Smooth muscle cell (in vitro differentiated cells): ENCODE measurements at regions not wholly inside any gene's neighbourhood (a gene's known extent, or its start where the extent isn't known, plus 50 kb on each side); places are given as distances from the start of the nearest gene placed in this dataset.

Source experiments
- DNase-seq: peaks from one replicate; lab custom pipeline; 2025; ENCODE audit not compliant: unreplicated experiment; lab: John Stamatoyannopoulos, UW
- H2AFZ ChIP-seq: fragments of 200-600 bp; sonication (generic); 2 replicates; pipeline ENCODE4 v1.6.0; 2016; ENCODE audit warnings: antibody characterized with exemption, low read depth, mild to moderate bottlenecking
- H3F3A ChIP-seq: fragments of 200-600 bp; sonication (generic); 2 replicates; pipeline ENCODE4 v1.6.0; 2017; ENCODE audit warnings: antibody characterized with exemption, low read depth
- H3K27ac ChIP-seq: fragments of 200-600 bp; sonication (generic); 2 replicates; pipeline ENCODE4 v1.5.1; 2016; ENCODE audit warnings: low read depth, mild to moderate bottlenecking
- H3K27me3 ChIP-seq: fragments of 200-600 bp; sonication (generic); 2 replicates; pipeline ENCODE4 v1.6.1; 2016; ENCODE audit warnings: low read depth, mild to moderate bottlenecking
- H3K36me3 ChIP-seq: fragments of 200-600 bp; sonication (generic); 2 replicates; pipeline ENCODE4 v1.5.1; 2016; ENCODE audit warnings: low read depth
- H3K4me1 ChIP-seq: fragments of 200-600 bp; sonication (generic); 2 replicates; pipeline ENCODE4 v1.5.1; 2016; ENCODE audit warnings: low read depth
- H3K4me2 ChIP-seq: fragments of 200-600 bp; sonication (generic); 2 replicates; pipeline ENCODE4 v1.6.0; 2016; ENCODE audit warnings: mild to moderate bottlenecking
- H3K4me3 ChIP-seq: fragments of 200-600 bp; sonication (generic); 2 replicates; pipeline ENCODE4 v1.5.1; 2016; ENCODE audit warnings: mild to moderate bottlenecking
- H3K79me2 ChIP-seq: fragments of 200-600 bp; sonication (generic); 2 replicates; pipeline ENCODE4 v1.6.0; 2016; ENCODE audit warnings: low read depth, mild to moderate bottlenecking
- H3K9ac ChIP-seq: fragments of 200-600 bp; sonication (generic); 2 replicates; pipeline ENCODE4 v1.6.0; 2016; ENCODE audit warnings: low read depth
- H3K9me3 ChIP-seq: fragments of 200-600 bp; sonication (generic); replicated peaks from 2 replicates; pipeline ENCODE4 v1.5.1; 2016; ENCODE audit warnings: low read depth
- H4K20me1 ChIP-seq: fragments of 200-600 bp; sonication (generic); 2 replicates; pipeline ENCODE4 v1.6.0; 2016; ENCODE audit warnings: low read depth
- WGBS: methylation state at CpG from one replicate; pipeline ENCODE4 v1.1.7; 2016; ENCODE audit warnings: low lambda C conversion rate; 5-methylcytosine and 5-hydroxymethylcytosine counted together
- TF ChIP-seq, protein P1 (sequence below): fragments of 200-600 bp; sonication (generic); IDR thresholded peaks from 2 replicates; pipeline ENCODE4 v1.5.1; 2017; ENCODE audit warnings: borderline replicate concordance, mild to moderate bottlenecking, antibody characterized with exemption; ENCODE audit not compliant: insufficient read depth, poor library complexity, severe bottlenecking

GRCh38 chr7:53657586-53657985 lies 622.2 kb downstream of the POM121L12 start:
- H3F3A ChIP-seq = no peaks in the 10 kb centered on the region
- H3K79me2 ChIP-seq = no peaks in the 10 kb centered on the region
- TF ChIP-seq, protein P1, sequence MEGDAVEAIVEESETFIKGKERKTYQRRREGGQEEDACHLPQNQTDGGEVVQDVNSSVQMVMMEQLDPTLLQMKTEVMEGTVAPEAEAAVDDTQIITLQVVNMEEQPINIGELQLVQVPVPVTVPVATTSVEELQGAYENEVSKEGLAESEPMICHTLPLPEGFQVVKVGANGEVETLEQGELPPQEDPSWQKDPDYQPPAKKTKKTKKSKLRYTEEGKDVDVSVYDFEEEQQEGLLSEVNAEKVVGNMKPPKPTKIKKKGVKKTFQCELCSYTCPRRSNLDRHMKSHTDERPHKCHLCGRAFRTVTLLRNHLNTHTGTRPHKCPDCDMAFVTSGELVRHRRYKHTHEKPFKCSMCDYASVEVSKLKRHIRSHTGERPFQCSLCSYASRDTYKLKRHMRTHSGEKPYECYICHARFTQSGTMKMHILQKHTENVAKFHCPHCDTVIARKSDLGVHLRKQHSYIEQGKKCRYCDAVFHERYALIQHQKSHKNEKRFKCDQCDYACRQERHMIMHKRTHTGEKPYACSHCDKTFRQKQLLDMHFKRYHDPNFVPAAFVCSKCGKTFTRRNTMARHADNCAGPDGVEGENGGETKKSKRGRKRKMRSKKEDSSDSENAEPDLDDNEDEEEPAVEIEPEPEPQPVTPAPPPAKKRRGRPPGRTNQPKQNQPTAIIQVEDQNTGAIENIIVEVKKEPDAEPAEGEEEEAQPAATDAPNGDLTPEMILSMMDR = no peak
- H4K20me1 ChIP-seq = no peaks in the 10 kb centered on the region
- H3K4me3 ChIP-seq = no peak overlapping the region
- no peak overlapping the region for H3K4me2 ChIP-seq
- 97% methylated on average over 1 of the region's 1 CpG for WGBS
- no peaks in the 10 kb centered on the region for H3K9me3 ChIP-seq
- no peaks in the 10 kb centered on the region for H3K36me3 ChIP-seq
- H2AFZ ChIP-seq = no peak overlapping the region
- no peaks in the 10 kb centered on the region for H3K27me3 ChIP-seq
- no peak for DNase-seq
- no peak overlapping the region for H3K27ac ChIP-seq
- no peaks in the 10 kb centered on the region for H3K4me1 ChIP-seq
- H3K9ac ChIP-seq = no peak overlapping the region

- TF ChIP-seq, protein P1 = no peak
- H3K4me1 ChIP-seq = no peaks in the 10 kb centered on the region
- H3K4me3 ChIP-seq = no peak overlapping the region
- H3K36me3 ChIP-seq = no peaks in the 10 kb centered on the region
- H2AFZ ChIP-seq = peak overlapping the region; percentile 4
- 75% methylated on average over 3 of the region's 3 CpGs for WGBS
- H3K9me3 ChIP-seq = no peaks in the 10 kb centered on the region
- no peak overlapping the region for H3K27ac ChIP-seq
- no peaks in the 10 kb centered on the region for H3F3A ChIP-seq
- no peaks in the 10 kb centered on the region for H4K20me1 ChIP-seq
- H3K4me2 ChIP-seq = no peak overlapping the region
- H3K79me2 ChIP-seq = no peaks in the 10 kb centered on the region
- no peaks in the 10 kb centered on the region for H3K27me3 ChIP-seq
- no peak overlapping the region for H3K9ac ChIP-seq
- DNase-seq = no peak
Measured at GRCh38 chr7:53658951-53659350, 623.5 kb downstream of the POM121L12 start.

DNA sequence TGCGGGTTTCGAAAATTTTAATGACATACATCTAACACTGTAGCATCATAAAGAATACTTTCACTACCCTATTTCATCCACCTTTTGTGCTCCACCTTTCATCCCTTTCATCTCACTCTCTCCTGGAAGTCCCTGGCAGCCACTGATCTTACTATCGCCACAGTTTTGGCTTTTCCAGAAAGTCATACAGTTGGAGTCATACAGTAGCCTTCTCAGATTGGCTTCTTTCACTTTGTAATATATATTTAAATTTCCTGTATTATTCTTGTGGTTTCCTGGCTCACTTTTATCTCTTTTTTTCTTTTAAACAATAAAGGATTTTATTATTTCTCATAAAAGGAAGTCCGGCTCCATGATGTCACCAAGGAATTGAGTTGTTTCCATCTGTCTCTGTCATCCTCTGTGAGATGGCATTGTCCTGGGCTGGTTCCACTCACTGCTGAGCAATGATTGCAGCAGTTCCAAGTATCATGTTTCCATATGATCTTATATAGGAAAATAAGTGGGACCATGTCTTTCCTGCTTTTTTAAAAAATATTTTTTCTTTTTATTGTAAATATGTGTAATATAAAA lies 626.3 kb downstream of the POM121L12 start:
- Histone ChIP-seq H3K4me3 (no peak overlapping the region), H3K27me3 (no peaks in the 10 kb centered on the region), H3K4me2 (no peak overlapping the region), H3K9ac (no peak overlapping the region), H3F3A (no peaks in the 10 kb centered on the region), H3K36me3 (no peaks in the 10 kb centered on the region), H4K20me1 (no peaks in the 10 kb centered on the region), H3K4me1 (no peaks in the 10 kb centered on the region), H3K79me2 (no peaks in the 10 kb centered on the region), H3K9me3 (no peaks in the 10 kb centered on the region), H3K27ac (no peak overlapping the region), H2AFZ (no peak overlapping the region)
- 94% methylated on average over 4 of the region's 4 CpGs for whole genome bisulfite sequencing
- DNase-seq = no peak
- TF ChIP-seq, protein P1 = no peak

DNA sequence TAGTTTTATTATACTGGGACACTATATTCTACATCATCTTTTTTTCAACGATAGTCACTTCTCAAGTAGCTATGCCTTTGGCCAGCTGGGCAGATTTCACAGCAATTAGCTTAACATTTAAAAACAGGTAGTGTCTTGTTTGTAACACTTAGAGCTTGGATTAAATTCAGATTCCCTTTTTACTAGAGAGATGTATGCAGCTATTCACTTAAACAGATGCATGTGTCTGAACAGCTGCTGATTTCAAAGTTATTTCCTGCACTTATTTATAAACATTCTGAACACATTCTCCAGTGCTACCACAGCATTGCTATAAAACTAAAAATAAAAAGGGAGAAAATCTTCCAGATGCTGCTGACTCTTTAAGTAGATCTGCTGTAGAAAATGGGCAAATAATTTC lies 637.2 kb downstream of the POM121L12 start:
- Histone ChIP-seq H3K9me3 (no peaks in the 10 kb centered on the region), H3K27me3 (no peaks in the 10 kb centered on the region), H3K4me2 (peak overlapping the region; percentile 12), H3K27ac (no peak overlapping the region), H2AFZ (peak overlapping the region; percentile 3), H3K36me3 (no peaks in the 10 kb centered on the region), H3K79me2 (no peaks in the 10 kb centered on the region), H3K4me3 (no peak overlapping the region), H4K20me1 (no peaks in the 10 kb centered on the region), H3F3A (no peaks in the 10 kb centered on the region), H3K9ac (no peak overlapping the region), H3K4me1 (peaks cover 4% of the 10 kb centered on the region)
- TF ChIP-seq, protein P1 = no peak
- 43% methylated on average over 1 of the region's 1 CpG for WGBS
- DNase-seq = no peak
